ENCODE measurements at regions not wholly inside any gene's neighbourhood (a gene's known extent, or its start where the extent isn't known, plus 50 kb on each side); places are given as distances from the start of the nearest gene placed in this dataset.

DNA sequence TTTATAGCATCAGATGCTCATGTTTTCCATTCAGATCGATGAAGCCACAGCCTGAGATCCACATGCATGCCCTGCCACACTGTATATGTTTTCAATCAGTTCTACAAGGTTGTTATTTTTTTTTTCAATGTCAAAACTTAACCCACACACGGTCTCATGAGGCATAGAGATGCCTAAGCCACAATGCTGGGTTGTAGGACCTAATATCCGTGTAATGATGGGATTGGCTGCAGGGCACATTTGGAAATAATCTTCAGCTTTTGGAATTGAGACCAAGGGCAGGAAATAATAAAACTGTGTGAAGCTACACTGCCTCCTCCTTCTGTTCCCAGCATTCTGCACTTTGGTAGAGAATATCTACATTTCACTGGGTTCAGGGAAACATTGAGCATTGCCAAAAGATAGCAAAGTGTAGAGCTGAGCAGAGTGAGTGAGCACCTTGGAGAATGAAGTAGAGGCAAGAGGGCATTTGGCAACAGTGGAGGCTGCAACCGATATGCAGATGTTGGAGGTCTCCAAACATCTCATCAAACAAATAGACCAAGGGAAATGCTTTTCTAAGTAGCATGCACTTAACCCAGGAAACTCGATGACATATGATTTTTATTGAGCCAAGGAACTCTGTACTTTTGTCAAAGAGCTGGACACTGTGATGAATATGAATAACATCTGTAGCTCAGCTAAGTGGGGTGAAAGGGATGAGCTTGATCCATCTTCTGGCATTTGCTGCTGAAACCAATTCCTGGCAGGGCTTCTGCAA lies 176.7 kb downstream of the LYPLAL1 start:
- TF ChIP-seq EP300 (IDR thresholded peaks at IDR 0.05) (no peak), POLR2A (IDR thresholded peaks at IDR 0.05) (no peak)
- TF ChIP-seq, protein P1, sequence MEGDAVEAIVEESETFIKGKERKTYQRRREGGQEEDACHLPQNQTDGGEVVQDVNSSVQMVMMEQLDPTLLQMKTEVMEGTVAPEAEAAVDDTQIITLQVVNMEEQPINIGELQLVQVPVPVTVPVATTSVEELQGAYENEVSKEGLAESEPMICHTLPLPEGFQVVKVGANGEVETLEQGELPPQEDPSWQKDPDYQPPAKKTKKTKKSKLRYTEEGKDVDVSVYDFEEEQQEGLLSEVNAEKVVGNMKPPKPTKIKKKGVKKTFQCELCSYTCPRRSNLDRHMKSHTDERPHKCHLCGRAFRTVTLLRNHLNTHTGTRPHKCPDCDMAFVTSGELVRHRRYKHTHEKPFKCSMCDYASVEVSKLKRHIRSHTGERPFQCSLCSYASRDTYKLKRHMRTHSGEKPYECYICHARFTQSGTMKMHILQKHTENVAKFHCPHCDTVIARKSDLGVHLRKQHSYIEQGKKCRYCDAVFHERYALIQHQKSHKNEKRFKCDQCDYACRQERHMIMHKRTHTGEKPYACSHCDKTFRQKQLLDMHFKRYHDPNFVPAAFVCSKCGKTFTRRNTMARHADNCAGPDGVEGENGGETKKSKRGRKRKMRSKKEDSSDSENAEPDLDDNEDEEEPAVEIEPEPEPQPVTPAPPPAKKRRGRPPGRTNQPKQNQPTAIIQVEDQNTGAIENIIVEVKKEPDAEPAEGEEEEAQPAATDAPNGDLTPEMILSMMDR (IDR thresholded peaks at IDR 0.05), result no peak
- Histone ChIP-seq H3K4me1 (ENCODE audit: insufficient read depth) (peaks cover 5% of the 10 kb centered on the region), H3K27me3 (no peaks in the 10 kb centered on the region), H3K9me3 (no peaks in the 10 kb centered on the region), H3K4me3 (no peak overlapping the region), H3K36me3 (no peaks in the 10 kb centered on the region), H3K27ac (no peak overlapping the region)
- intact Hi-C loops (cut with DNase I), result no loop called here
- DNase-seq, result no peak
- 52 to 61% (median 53%) methylated on average over 5 of the region's 5 CpGs for WGBS, 3 donors

DNA sequence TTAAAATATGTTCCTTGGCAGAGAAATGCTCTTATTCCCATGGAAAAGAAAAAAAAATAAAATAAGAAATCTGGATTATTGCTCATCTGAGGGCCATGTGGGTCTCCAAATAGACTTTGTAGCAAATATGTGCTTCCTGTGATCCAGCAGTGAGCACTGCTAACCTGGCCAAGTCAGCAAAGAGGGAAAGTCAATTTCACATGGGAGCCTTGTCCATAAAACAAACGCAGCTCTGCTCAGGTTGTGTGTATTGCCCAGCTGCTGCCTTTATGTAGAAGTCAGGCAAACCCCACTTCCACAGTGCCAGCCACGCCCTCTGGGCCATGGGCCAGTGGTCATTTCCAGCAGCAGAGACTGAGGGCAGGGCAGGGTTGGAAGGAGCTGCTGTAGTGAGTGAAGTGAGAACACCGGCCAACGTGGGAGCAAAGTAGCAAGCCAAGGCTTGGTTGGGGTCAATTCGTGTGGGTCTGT lies 174.3 kb downstream of the LYPLAL1 start:
- TF ChIP-seq, protein P1 (IDR thresholded peaks at IDR 0.05), result no peak
- TF ChIP-seq POLR2A (IDR thresholded peaks at IDR 0.05) (no peak), EP300 (IDR thresholded peaks at IDR 0.05) (no peak)

DNA sequence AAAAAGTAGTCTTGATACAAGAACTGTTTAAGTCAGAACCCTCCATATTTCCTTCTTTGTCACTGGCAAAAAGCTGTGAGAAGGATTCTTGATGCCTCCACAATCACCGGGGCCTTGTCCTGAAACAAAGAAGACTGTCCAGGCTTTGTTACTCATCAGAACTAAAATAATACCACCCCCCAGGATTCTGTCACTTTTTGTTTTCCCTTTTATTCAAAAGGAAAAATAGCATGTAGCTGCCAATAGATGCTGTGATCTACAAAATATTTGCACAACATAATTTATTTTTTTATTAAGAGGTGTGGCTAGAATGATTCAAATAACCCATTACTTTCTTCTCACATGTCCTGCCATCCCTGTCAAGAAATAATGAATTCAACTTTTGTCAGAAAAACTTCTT lies 173.7 kb downstream of the LYPLAL1 start:
- no peaks in the 10 kb centered on the region for H3K27me3 ChIP-seq
- H3K27ac ChIP-seq, result no peak overlapping the region
- no peaks in the 10 kb centered on the region for H3K36me3 ChIP-seq
- peaks cover 5% of the 10 kb centered on the region for H3K4me1 ChIP-seq (ENCODE audit: insufficient read depth)
- WGBS, 3 donors, result 65 to 71% (median 67%) methylated on average over 1 of the region's 1 CpG
- no peak overlapping the region for H3K4me3 ChIP-seq
- no peaks in the 10 kb centered on the region for H3K9me3 ChIP-seq
- TF ChIP-seq EP300 (IDR thresholded peaks at IDR 0.05) (no peak), POLR2A (IDR thresholded peaks at IDR 0.05) (no peak)
- TF ChIP-seq, protein P1 (IDR thresholded peaks at IDR 0.05), result no peak
- no peak for DNase-seq
- intact Hi-C loops (cut with DNase I), result no loop called here

More for the DNA sequence above, 174.3 kb downstream of the LYPLAL1 start:
- Histone ChIP-seq H3K27ac (no peak overlapping the region), H3K4me1 (ENCODE audit: insufficient read depth) (peaks cover 5% of the 10 kb centered on the region), H3K27me3 (no peaks in the 10 kb centered on the region), H3K4me3 (no peak overlapping the region), H3K9me3 (no peaks in the 10 kb centered on the region), H3K36me3 (no peaks in the 10 kb centered on the region)
- intact Hi-C loops (cut with DNase I), result no loop called here
- DNase-seq, result peak; percentile 26 to 67 (median 33)
- WGBS, 3 donors, result 20 to 29% (median 25%) methylated on average over 5 of the region's 5 CpGs

DNA sequence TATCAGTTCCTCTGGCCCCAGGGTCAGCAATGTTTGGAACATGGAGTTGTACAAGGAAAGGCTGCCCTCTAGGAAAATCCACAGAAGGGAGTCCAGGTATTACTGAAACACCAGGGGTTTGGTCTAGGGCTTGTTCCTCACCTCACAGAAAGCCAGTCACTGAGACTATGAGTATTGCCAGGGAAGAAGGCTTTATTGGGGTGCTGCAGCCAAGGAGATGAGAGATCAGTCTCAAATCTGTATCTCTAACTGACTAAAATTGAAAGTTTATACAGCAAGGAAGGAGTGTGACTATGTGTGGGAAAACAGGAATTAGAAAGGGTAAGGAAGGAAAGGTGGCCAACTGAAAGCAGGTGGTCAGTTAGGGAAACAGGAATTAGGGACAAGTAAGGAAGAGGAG lies 172.3 kb downstream of the LYPLAL1 start:
- H3K4me1 ChIP-seq (ENCODE audit: insufficient read depth), result peaks cover 5% of the 10 kb centered on the region
- no peaks in the 10 kb centered on the region for H3K36me3 ChIP-seq
- no peaks in the 10 kb centered on the region for H3K27me3 ChIP-seq
- DNase-seq, result no peak
- no peak overlapping the region for H3K27ac ChIP-seq
- no peaks in the 10 kb centered on the region for H3K9me3 ChIP-seq
- intact Hi-C loops (cut with DNase I), result no loop called here
- TF ChIP-seq POLR2A (IDR thresholded peaks at IDR 0.05) (no peak), EP300 (IDR thresholded peaks at IDR 0.05) (no peak)
- TF ChIP-seq, protein P1 (IDR thresholded peaks at IDR 0.05), result no peak
- H3K4me3 ChIP-seq, result no peak overlapping the region
